ENCODE measurements at regions not wholly inside any gene's neighbourhood (a gene's known extent, or its start where the extent isn't known, plus 50 kb on each side); places are given as distances from the start of the nearest gene placed in this dataset.

DNA sequence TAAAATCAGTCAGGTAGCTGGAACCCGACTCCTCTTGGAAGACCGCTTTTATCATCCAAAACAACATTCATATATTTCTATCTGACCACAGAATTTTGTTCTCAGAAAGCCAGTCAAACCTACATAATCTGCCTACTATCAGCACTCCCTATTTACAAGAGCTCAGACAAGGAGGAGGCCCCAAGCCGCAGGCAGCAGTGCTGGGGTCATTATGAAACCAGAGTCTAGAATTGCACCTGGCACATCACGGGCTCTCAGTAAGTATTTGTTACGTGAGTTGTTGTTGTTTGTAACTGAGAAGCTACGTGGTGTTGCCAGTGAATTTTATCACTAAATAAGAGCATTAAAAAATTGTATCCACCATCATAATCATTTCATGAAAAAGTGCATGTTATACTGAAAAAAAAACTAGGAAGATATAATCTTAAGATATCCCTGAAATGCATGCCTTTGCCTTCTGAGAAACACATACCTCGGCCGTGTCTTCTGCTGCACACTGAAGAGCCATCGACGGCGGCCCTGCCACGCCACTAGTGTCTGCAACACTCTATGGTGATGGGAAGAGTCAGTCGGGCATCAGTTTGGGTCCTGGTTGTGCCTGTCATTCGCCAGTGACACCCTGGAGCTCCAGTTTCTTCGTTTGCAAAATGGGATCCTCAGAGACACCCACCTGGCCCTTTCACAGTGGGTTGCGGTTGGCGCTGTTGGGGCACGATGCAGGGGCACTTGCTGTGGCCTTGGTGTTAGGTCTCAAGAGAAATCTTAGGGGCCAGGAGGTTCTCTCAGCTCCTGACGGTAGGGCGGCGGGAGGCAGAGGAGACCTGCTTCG, 505.9 kb downstream of the EIPR1 start:
- DNase-seq (ENCODE audit: low read depth) = no peak

- no peak for DNase-seq (ENCODE audit: low read depth)
Observed at GRCh38 chr2:2870106-2870505, 507.5 kb downstream of the EIPR1 start.

DNA sequence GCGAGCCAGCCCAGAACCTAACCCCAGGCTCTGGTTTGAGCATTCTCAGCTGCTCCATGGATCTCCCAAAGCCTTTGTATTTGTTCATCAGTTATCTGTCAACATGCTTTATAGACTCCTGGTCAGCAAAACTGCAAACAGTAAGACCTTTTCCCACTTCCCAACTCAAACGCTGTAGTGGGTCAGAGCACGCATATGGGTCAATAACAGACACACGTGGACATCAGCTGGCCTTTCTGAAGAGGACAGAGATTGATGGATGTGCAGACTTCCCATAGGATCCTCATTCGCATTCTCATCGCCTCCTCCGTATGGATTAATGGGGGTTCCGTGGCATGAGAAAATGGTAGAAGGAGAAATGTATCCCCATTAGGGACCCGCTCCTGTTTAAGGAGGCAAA, 508.1 kb downstream of the EIPR1 start:
- no peak for DNase-seq (ENCODE audit: low read depth)

- no peak for DNase-seq (ENCODE audit: low read depth)
Observed at GRCh38 chr2:2868085-2868484, 509.5 kb downstream of the EIPR1 start.

DNA sequence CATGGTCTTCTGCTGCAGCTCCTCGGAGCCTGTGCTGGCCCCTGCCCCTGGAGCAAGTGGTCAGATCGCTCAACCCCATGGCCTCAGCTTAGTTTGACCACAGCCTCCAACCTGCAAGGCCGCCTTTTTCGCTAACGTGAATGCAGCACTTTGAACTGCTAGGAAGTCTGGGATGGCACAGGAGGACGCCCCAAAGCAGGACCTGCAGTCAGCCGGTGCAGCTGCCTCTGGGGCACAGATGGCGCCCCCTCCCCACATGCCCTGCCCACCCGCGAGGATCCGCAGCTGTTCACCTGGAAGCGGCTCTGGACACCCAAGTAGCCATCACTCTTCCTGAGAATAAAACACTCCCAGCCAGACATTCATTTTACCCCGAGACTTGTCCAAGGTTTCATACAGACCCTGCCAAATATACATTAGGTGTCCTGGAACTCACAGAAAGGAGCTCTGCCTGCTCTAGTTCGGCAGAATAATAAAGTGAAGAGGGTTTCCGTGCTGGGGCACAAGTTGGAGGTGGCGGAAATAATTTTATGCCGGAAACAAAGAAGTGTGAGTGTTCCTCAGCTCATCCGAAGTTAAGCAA, 510.1 kb downstream of the EIPR1 start:
- DNase-seq (ENCODE audit: low read depth) = no peak

- DNase-seq (ENCODE audit: low read depth) = no peak
Observed at GRCh38 chr2:2866459-2866858, 511.2 kb downstream of the EIPR1 start.

DNA sequence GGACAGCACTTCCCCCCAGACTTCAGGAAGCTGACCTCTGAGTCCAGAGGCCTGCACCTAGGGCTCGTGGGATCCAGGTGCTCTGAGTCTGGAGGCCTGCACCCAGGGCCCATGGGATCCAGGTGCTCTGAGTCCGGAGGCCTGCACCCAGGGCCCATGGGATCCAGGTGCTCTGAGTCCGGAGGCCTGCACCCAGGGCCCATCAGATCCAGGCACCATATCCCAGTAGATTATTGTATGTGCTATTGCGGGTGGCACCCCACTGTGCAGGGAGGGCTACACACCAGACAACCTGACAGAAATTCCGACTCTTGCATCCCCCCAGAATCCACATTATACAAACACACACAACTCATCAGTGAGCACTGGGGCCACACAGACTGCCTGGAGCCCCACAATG, 515.2 kb downstream of the EIPR1 start:
- no peak for DNase-seq (ENCODE audit: low read depth)

DNA sequence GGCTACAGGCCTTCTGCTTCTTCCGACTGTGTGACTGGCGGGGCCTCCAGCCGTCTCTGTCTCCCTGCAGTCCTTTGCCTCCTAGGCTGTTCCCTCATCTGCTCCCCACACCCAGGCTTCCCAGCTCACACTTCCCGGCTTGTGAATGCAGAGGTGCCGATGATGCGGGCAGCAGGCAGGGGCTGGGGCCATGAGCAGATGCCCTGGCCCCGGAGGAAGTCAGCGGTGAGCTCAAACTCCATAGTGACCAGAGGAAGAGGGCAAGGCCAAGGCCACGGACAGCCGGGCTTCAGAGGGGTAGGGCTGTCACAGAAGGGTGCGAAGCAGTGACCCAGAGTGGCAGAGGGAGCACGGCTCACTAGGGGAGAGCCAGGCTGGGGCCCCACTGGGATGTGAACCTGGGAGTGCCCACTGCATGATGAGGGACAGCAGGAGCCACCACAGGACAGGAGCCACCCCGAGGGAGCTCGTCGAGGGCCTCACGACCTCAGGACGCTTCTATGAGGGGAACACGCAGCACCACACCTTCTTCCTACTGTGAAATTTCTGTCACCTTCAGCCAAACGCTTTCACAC, 515.9 kb downstream of the EIPR1 start:
- no peak for DNase-seq (ENCODE audit: low read depth)

DNA sequence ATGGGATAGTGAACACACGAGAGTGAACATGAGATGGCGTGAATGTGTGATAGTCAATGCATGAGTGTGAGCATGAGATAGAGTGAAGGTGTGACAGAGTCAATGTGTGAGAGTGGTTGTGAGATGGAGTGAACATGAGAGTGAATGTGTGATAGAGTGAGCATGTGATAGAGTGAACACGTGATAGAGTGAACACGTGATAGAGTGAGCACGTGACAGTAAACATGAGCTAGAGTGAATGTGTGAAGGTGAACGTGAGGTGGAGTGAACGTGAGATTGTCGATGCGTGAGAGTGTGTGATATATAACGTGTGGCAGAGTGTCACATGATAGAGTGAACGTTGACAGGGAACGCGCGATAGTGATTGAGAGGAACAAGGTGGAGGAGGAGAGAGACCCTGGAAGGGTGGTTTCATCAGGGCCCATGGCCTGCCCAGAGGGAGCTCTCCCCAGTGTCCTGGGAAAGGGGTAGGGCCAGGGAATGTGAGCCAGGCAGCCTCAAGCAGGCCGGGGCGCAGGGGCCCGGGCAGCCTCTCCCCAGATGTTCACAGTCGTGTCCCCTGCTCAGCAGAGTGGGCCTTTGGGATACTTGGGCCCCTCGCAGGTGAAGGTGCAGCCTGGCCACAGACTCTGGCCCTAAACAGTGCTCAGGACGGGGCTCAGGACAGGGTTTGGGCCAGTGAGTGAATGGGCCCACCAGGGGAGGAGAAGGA, 516.9 kb downstream of the EIPR1 start:
- DNase-seq (ENCODE audit: low read depth) = no peak

DNA sequence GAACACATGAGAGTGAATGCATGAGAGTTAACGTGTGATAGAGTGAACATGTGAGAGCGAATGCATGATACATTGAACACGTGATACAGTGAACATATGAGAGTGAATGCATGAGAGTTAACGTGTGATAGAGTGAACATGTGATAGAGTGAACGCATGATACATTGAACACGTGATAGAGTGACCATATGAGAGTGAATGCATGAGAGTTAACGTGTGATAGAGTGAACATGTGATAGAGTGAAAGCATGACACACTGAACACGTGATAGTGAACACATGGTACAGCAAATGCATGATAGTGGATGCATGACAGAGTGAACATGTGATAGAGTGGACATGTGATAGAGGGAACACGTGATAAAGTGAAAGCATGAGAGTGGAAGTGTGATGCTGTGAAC, 517.9 kb downstream of the EIPR1 start:
- DNase-seq (ENCODE audit: low read depth) = no peak

GRCh38 chr2:2859164-2859563, 518.5 kb downstream of the EIPR1 start:
- DNase-seq (ENCODE audit: low read depth) = no peak

DNA sequence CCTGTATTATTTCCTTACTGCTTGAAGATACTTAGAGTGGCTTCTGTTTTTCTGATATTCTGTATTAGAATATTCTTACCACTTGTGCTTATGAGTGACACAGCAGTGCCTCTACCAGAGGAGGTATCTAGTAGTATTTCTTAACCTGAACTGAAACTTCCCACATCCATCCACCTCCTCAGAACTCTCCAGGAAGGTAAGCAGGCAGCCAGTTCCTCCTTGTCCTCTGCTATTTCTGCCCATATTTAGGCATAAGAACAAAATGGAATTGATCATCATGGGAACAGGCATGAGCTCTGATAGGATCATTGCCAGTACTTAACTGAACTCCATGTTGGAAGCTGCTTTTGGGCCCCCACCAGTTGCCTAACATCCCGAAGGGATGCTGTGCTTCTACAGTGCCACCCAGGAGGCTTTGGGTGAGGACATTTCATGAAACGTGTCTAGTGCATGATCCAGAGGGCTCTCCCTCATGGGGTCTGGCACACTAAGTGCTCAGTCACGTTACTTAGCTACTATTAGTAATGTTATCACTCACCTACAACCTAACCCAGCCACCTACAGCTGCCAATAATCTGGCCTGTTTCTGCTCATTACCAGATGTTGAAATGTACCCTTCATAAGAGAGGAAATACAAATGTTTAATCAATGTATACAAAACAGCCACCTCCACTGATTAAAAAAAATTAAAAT, 520.7 kb downstream of the EIPR1 start:
- DNase-seq (ENCODE audit: low read depth) = no peak

GRCh38 chr2:2855297-2855696, 522.3 kb downstream of the EIPR1 start:
- DNase-seq (ENCODE audit: low read depth) = no peak

DNA sequence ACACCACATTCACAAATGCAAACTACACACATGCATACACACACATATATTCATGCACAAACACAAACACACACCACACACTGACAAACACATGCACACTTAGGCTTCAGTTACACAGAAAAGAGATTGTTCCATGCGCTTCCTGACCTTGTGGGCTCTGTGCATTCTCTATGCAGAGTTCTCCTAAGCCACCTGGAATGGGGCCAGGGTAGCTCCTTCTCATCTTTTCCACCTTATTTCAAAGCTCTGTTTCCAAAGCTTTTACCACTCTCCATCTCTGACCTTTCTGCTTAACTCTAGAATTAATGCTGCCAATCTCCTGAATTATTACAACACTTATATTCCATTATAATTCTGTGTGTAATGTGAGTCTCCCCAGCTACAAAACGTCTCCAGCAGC, 522.3 kb upstream of the MYT1L start:
- no peak for DNase-seq (ENCODE audit: low read depth)

DNA sequence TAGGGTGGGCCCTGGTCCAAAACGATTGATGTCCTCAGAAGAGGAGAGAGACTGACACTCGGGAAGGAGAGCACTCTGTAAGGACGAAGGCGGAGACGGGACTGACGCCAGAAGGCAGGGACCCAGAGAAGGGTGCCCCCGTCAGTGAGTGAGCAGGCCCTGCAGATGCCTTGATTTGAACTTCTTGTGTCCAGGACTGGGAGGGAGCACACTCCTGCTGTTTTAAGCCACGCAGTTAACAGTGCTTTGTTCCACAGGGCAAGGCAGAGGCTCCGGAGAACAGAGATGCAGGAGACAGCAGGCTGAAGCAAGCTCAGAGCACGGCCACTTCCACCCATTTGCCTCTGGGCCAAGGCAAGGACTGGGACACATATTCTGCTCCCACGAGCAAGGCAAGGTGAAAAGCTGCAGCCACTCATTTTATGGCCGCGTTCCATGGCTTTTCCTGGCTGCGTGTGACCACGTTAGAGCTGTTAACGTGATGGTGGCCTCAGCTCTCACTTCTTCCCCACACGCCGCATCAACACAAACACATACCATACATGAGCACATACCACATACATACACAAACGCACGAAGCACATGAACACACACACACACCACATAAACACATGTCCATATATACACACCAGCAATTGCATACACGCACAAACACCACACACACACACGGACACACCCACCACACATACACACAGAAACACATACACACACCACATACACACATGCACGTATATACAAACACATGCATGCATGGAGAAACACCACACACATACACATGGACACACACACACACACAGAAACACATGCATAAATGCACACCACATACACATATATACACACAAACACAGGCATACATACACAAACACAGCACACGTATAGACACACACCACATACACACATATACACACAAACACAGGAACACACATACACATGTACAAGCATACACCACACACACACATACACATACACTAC, 521.0 kb upstream of the MYT1L start:
- DNase-seq (ENCODE audit: low read depth) = no peak

DNA sequence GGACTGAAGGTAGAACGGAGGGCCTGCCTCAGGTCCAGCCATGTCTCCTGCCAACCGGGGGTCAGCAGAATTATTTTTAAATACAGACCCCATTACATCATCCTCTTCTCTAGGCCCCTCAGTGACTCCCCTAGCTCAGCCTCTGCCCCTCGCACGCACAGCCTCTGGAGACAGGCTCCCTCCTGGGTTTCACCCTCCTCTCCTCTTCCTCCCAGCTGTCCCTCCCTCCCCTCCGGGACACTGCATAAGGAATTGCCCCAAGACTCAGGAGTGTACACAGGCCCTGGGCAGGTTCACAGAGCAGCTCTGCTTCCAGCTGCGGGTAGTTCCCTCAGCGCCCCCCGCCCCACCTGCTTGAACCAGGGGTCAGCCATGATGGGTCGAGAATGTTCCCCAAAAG, 520.2 kb upstream of the MYT1L start:
- no peak for DNase-seq (ENCODE audit: low read depth)

GRCh38 chr2:2850859-2851258, 519.8 kb upstream of the MYT1L start:
- no peak for DNase-seq (ENCODE audit: low read depth)

- DNase-seq (ENCODE audit: low read depth) = no peak
Observed at GRCh38 chr2:2850218-2850755, 519.2 kb upstream of the MYT1L start.

DNA sequence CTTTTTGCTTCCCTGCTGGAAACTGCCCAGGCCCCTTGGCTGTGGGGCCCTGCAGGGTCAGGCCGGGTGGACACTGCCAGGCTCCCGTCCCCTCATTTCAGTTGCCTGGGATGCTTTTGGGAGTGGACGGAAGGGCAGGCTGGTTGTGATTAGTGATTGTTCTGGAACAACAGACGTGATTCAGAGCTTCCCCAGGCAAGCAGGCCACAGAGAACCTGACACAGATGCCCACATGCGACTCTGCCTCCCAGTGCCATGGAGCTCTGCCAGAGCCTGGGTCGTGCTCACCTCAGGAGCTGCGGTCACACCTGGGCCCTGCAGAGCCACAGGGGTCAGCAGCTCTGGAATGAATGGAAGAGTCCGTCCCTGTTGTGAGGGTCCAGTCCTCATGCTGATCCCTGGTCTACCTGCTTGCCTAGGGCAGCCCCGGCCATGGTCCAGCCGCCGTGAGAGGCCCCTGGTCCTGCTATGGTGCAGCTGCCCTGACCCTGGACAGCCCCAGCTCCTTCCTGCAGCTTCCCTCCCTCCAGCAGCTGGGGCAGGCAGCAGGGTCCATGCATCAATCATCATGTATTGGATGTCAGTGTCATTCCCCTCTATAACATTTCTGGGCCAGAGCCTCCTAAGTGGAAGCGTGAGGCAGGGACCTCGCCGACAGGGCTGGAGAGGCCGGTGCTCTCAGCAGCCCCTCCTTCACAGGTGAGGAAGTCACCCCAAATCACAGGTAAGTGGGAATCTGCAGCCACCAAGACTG, 518.6 kb upstream of the MYT1L start:
- DNase-seq (ENCODE audit: low read depth) = no peak
